ENCODE measurements at regions not wholly inside any gene's neighbourhood (a gene's known extent, or its start where the extent isn't known, plus 50 kb on each side); places are given as distances from the start of the nearest gene placed in this dataset.

- Histone ChIP-seq H4K20me1 (ENCODE audit: insufficient read depth) (no peaks in the 10 kb centered on the region), H3K27ac (ENCODE audit: low read length) (no peak overlapping the region), H2AFZ (ENCODE audit: low read depth, low read length) (no peak overlapping the region), H3K9ac (ENCODE audit: low read length) (no peak overlapping the region), H3K36me3 (ENCODE audit: insufficient read depth, low read length) (no peaks in the 10 kb centered on the region), H3K27me3 (ENCODE audit: insufficient read depth, low read depth, low read length) (no peaks in the 10 kb centered on the region), H3K4me2 (ENCODE audit: low read length) (no peak overlapping the region), H3K9me2 (ENCODE audit: insufficient read depth, low read length) (no peaks in the 10 kb centered on the region), H3K79me2 (replicated peaks; ENCODE audit: insufficient read depth, low read length) (no peaks in the 10 kb centered on the region), H3F3A (ENCODE audit: insufficient read depth, low read length, poor library complexity, severe bottlenecking) (no peaks in the 10 kb centered on the region), H3K9me3 (ENCODE audit: low read length) (peaks cover 6% of the 10 kb centered on the region), H3K4me3 (ENCODE audit: low read length) (no peak overlapping the region)
- TF ChIP-seq EZH2 (IDR thresholded peaks at IDR 0.05; ENCODE audit: borderline replicate concordance, insufficient read depth, low read length, poor library complexity, severe bottlenecking) (no peak), MXI1 (conservative IDR thresholded peaks at IDR 0.05; ENCODE audit: poor library complexity, severe bottlenecking) (no peak), RAD21 (conservative IDR thresholded peaks at IDR 0.05) (no peak), SMC3 (conservative IDR thresholded peaks at IDR 0.05; ENCODE audit: poor library complexity) (no peak), REST (IDR thresholded peaks at IDR 0.05; ENCODE audit: borderline replicate concordance) (no peak), TAF1 (IDR thresholded peaks at IDR 0.05; ENCODE audit: low read depth) (no peak)
Observed at GRCh38 chr20:6502219-6502618, 265.3 kb upstream of the BMP2 start.

DNA sequence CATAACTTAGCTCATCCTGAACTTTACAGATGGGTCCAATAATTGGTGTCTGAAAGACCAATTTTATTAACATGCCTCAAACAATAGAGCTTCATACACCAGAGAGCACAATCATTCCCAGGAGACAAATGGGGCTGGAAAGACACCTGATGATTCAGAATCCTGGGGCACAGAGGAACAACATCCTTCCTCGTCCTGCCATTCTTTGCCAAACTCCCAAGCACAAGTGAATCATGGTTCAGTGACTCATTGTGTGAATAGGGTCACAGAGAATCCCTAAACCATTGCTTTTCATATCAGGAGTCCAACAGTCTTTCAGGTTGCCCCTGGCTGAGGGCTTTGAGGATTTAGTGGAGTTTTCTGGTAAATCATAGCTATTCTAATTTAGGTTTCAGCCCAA, 266.4 kb upstream of the BMP2 start:
- Histone ChIP-seq H3K9me3 (ENCODE audit: low read length) (peaks cover 6% of the 10 kb centered on the region), H3F3A (ENCODE audit: insufficient read depth, low read length, poor library complexity, severe bottlenecking) (no peaks in the 10 kb centered on the region), H2AFZ (ENCODE audit: low read depth, low read length) (no peak overlapping the region), H3K79me2 (replicated peaks; ENCODE audit: insufficient read depth, low read length) (no peaks in the 10 kb centered on the region), H3K9me2 (ENCODE audit: insufficient read depth, low read length) (no peaks in the 10 kb centered on the region), H3K36me3 (ENCODE audit: insufficient read depth, low read length) (no peaks in the 10 kb centered on the region), H3K4me2 (ENCODE audit: low read length) (no peak overlapping the region), H4K20me1 (ENCODE audit: insufficient read depth) (no peaks in the 10 kb centered on the region), H3K9ac (ENCODE audit: low read length) (no peak overlapping the region), H3K4me3 (ENCODE audit: low read length) (no peak overlapping the region), H3K27ac (ENCODE audit: low read length) (no peak overlapping the region), H3K27me3 (ENCODE audit: insufficient read depth, low read depth, low read length) (no peaks in the 10 kb centered on the region)
- no peak for TF ChIP-seq EZH2 (IDR thresholded peaks at IDR 0.05; ENCODE audit: borderline replicate concordance, insufficient read depth, low read length, poor library complexity, severe bottlenecking)
- no peak for TF ChIP-seq REST (IDR thresholded peaks at IDR 0.05; ENCODE audit: borderline replicate concordance)

- Histone ChIP-seq H4K20me1 (ENCODE audit: insufficient read depth) (no peaks in the 10 kb centered on the region), H3K27me3 (ENCODE audit: insufficient read depth, low read depth, low read length) (no peaks in the 10 kb centered on the region), H3K27ac (ENCODE audit: low read length) (no peak overlapping the region), H3K9me3 (ENCODE audit: low read length) (peaks cover 6% of the 10 kb centered on the region), H2AFZ (ENCODE audit: low read depth, low read length) (no peak overlapping the region), H3K79me2 (replicated peaks; ENCODE audit: insufficient read depth, low read length) (no peaks in the 10 kb centered on the region), H3K9me2 (ENCODE audit: insufficient read depth, low read length) (no peaks in the 10 kb centered on the region), H3F3A (ENCODE audit: insufficient read depth, low read length, poor library complexity, severe bottlenecking) (no peaks in the 10 kb centered on the region), H3K36me3 (ENCODE audit: insufficient read depth, low read length) (no peaks in the 10 kb centered on the region), H3K4me3 (ENCODE audit: low read length) (no peak overlapping the region), H3K9ac (ENCODE audit: low read length) (no peak overlapping the region), H3K4me2 (ENCODE audit: low read length) (no peak overlapping the region)
- TF ChIP-seq EZH2 (IDR thresholded peaks at IDR 0.05; ENCODE audit: borderline replicate concordance, insufficient read depth, low read length, poor library complexity, severe bottlenecking) (no peak), SMC3 (conservative IDR thresholded peaks at IDR 0.05; ENCODE audit: poor library complexity) (no peak), EP300 (conservative IDR thresholded peaks at IDR 0.05; ENCODE audit: poor library complexity, severe bottlenecking) (no peak), TAF1 (IDR thresholded peaks at IDR 0.05; ENCODE audit: low read depth) (no peak), POLR2AphosphoS5 (IDR thresholded peaks at IDR 0.05) (no peak), RAD21 (conservative IDR thresholded peaks at IDR 0.05) (no peak), REST (IDR thresholded peaks at IDR 0.05; ENCODE audit: borderline replicate concordance) (no peak), MXI1 (conservative IDR thresholded peaks at IDR 0.05; ENCODE audit: poor library complexity, severe bottlenecking) (no peak)
- TF ChIP-seq, protein P1, sequence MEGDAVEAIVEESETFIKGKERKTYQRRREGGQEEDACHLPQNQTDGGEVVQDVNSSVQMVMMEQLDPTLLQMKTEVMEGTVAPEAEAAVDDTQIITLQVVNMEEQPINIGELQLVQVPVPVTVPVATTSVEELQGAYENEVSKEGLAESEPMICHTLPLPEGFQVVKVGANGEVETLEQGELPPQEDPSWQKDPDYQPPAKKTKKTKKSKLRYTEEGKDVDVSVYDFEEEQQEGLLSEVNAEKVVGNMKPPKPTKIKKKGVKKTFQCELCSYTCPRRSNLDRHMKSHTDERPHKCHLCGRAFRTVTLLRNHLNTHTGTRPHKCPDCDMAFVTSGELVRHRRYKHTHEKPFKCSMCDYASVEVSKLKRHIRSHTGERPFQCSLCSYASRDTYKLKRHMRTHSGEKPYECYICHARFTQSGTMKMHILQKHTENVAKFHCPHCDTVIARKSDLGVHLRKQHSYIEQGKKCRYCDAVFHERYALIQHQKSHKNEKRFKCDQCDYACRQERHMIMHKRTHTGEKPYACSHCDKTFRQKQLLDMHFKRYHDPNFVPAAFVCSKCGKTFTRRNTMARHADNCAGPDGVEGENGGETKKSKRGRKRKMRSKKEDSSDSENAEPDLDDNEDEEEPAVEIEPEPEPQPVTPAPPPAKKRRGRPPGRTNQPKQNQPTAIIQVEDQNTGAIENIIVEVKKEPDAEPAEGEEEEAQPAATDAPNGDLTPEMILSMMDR (IDR thresholded peaks at IDR 0.05; ENCODE audit: poor library complexity, severe bottlenecking): no peak
Observed at GRCh38 chr20:6499566-6499965, 267.9 kb upstream of the BMP2 start.
